ENCODE measurements at regions not wholly inside any gene's neighbourhood (a gene's known extent, or its start where the extent isn't known, plus 50 kb on each side); places are given as distances from the start of the nearest gene placed in this dataset.

GRCh38 chr20:54922636-54923035, 447.2 kb downstream of the DOK5 start:
- no peak for TF ChIP-seq ZBTB7A (IDR thresholded peaks at IDR 0.05; ENCODE audit: low read depth)
- TF ChIP-seq YY1 (IDR thresholded peaks at IDR 0.05; ENCODE audit: low read depth), result no peak
- no peak for TF ChIP-seq NFIC (IDR thresholded peaks at IDR 0.05)
- TF ChIP-seq, protein P1, sequence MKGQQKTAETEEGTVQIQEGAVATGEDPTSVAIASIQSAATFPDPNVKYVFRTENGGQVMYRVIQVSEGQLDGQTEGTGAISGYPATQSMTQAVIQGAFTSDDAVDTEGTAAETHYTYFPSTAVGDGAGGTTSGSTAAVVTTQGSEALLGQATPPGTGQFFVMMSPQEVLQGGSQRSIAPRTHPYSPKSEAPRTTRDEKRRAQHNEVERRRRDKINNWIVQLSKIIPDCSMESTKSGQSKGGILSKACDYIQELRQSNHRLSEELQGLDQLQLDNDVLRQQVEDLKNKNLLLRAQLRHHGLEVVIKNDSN (IDR thresholded peaks at IDR 0.05), result no peak
- no peak for TF ChIP-seq EGR1 (IDR thresholded peaks at IDR 0.05)
- TF ChIP-seq TCF12 (IDR thresholded peaks at IDR 0.05; ENCODE audit: low read depth), result no peak
- TF ChIP-seq REST (IDR thresholded peaks at IDR 0.05; ENCODE audit: low read depth), result no peak
- TF ChIP-seq FOXM1 (IDR thresholded peaks at IDR 0.05; ENCODE audit: borderline replicate concordance, low read depth), result no peak
- no peak for TF ChIP-seq RAD21 (IDR thresholded peaks at IDR 0.05; ENCODE audit: low read depth)
- TF ChIP-seq, protein P2, sequence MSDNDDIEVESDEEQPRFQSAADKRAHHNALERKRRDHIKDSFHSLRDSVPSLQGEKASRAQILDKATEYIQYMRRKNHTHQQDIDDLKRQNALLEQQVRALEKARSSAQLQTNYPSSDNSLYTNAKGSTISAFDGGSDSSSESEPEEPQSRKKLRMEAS (IDR thresholded peaks at IDR 0.05), result no peak

- no peak for TF ChIP-seq RAD21 (IDR thresholded peaks at IDR 0.05; ENCODE audit: low read depth)
- no peak for TF ChIP-seq TAF1 (IDR thresholded peaks at IDR 0.05; ENCODE audit: low read depth)
- TF ChIP-seq FOXM1 (IDR thresholded peaks at IDR 0.05; ENCODE audit: borderline replicate concordance, low read depth), result no peak
- TF ChIP-seq, protein P1 (IDR thresholded peaks at IDR 0.05), result no peak
- no peak for TF ChIP-seq CEBPB (IDR thresholded peaks at IDR 0.05)
- TF ChIP-seq, protein P2 (IDR thresholded peaks at IDR 0.05), result no peak
- no peak for TF ChIP-seq CREB1 (IDR thresholded peaks at IDR 0.05; ENCODE audit: low read depth)
- no peak for TF ChIP-seq EGR1 (IDR thresholded peaks at IDR 0.05)
- no peak for TF ChIP-seq TCF12 (IDR thresholded peaks at IDR 0.05; ENCODE audit: low read depth)
- TF ChIP-seq ZBTB7A (IDR thresholded peaks at IDR 0.05; ENCODE audit: low read depth), result no peak
- no peak for TF ChIP-seq REST (IDR thresholded peaks at IDR 0.05; ENCODE audit: low read depth)
- no peak for TF ChIP-seq TEAD4 (IDR thresholded peaks at IDR 0.05)
- TF ChIP-seq NFIC (IDR thresholded peaks at IDR 0.05), result no peak
- no peak for TF ChIP-seq YY1 (IDR thresholded peaks at IDR 0.05; ENCODE audit: low read depth)
- TF ChIP-seq EP300 (IDR thresholded peaks at IDR 0.05; ENCODE audit: borderline replicate concordance), result no peak
Observed at GRCh38 chr20:54922096-54922495, 446.7 kb downstream of the DOK5 start.

DNA sequence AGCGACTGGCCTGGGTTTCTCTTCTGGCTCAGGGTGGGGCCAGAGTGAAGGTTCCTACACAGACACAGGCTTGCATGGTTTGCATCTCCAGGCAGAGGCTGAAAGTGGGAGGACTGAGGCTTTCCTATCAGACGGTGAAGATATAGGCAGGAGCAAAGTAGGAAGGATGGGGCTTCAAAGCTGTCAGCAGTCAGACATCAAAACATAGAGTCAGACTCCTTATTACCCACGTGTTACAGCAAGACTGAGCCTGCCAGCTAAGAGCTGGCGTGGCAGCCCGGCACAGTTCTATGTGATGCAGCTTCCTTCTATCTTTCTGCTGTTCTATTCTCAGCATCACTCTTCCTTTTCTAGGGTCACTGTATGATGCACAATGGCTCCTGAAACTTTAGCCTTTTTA, 445.1 kb downstream of the DOK5 start:
- TF ChIP-seq ZBTB7A (IDR thresholded peaks at IDR 0.05; ENCODE audit: low read depth) (no peak), RAD21 (IDR thresholded peaks at IDR 0.05; ENCODE audit: low read depth) (no peak), CREB1 (IDR thresholded peaks at IDR 0.05; ENCODE audit: low read depth) (no peak), YY1 (IDR thresholded peaks at IDR 0.05; ENCODE audit: low read depth) (no peak), FOXM1 (IDR thresholded peaks at IDR 0.05; ENCODE audit: borderline replicate concordance, low read depth) (no peak), TAF1 (IDR thresholded peaks at IDR 0.05; ENCODE audit: low read depth) (no peak), TCF12 (IDR thresholded peaks at IDR 0.05; ENCODE audit: low read depth) (no peak), REST (IDR thresholded peaks at IDR 0.05; ENCODE audit: low read depth) (no peak), EP300 (IDR thresholded peaks at IDR 0.05; ENCODE audit: borderline replicate concordance) (no peak), EGR1 (IDR thresholded peaks at IDR 0.05) (no peak), CEBPB (IDR thresholded peaks at IDR 0.05) (no peak), NFIC (IDR thresholded peaks at IDR 0.05) (no peak)
- TF ChIP-seq, protein P2 (IDR thresholded peaks at IDR 0.05), result no peak
- TF ChIP-seq, protein P1 (IDR thresholded peaks at IDR 0.05), result no peak

- no peak for TF ChIP-seq EP300 (IDR thresholded peaks at IDR 0.05; ENCODE audit: borderline replicate concordance)
Observed at GRCh38 chr20:54914995-54915394, 439.6 kb downstream of the DOK5 start.
